GM23248 (cell line): ENCODE measurements at regions not wholly inside any gene's neighbourhood (a gene's known extent, or its start where the extent isn't known, plus 50 kb on each side); places are given as distances from the start of the nearest gene placed in this dataset.

Experiments used
- DNase-seq: peaks from one replicate; pipeline ENCODE4 v3.0.0-alpha.2; 2015
- H2AFZ ChIP-seq: fragments of 200-600 bp; sonication (generic); 2 replicates; pipeline ENCODE4 v1.6.1; 2016; ENCODE audit warnings: antibody characterized with exemption
- H3F3A ChIP-seq: fragments of 200-600 bp; sonication (generic); 2 replicates; pipeline ENCODE4 v1.6.1; 2016; ENCODE audit warnings: mild to moderate bottlenecking, antibody characterized with exemption, mixed run types; ENCODE audit not compliant: insufficient read depth
- H3K27ac ChIP-seq: fragments of 200-600 bp; sonication (generic); 2 replicates; pipeline ENCODE4 v1.5.1; 2016; ENCODE audit warnings: mild to moderate bottlenecking
- H3K27me3 ChIP-seq: fragments of 200-600 bp; sonication (generic); replicated peaks from 2 replicates; pipeline ENCODE4 v1.6.1; 2016; ENCODE audit warnings: mild to moderate bottlenecking; ENCODE audit not compliant: insufficient read depth
- H3K36me3 ChIP-seq: fragments of 200-600 bp; sonication (generic); 2 replicates; pipeline ENCODE4 v1.6.1; 2016; ENCODE audit warnings: low read depth, mild to moderate bottlenecking
- H3K4me1 ChIP-seq: fragments of 200-600 bp; sonication (generic); 2 replicates; pipeline ENCODE4 v1.6.1; 2016; ENCODE audit warnings: mild to moderate bottlenecking; ENCODE audit not compliant: insufficient read depth
- H3K4me2 ChIP-seq: fragments of 200-600 bp; sonication (generic); one replicate; pipeline ENCODE4 v1.6.1; 2016; ENCODE audit warnings: mild to moderate bottlenecking; ENCODE audit not compliant: unreplicated experiment
- H3K4me3 ChIP-seq: fragments of 200-600 bp; sonication (generic); 2 replicates; pipeline ENCODE4 v1.5.1; 2016; ENCODE audit warnings: mild to moderate bottlenecking
- H3K79me2 ChIP-seq: fragments of 200-600 bp; sonication (generic); 2 replicates; pipeline ENCODE4 v1.6.1; 2016; ENCODE audit warnings: mild to moderate bottlenecking; ENCODE audit not compliant: insufficient read depth
- H3K9ac ChIP-seq: fragments of 200-600 bp; sonication (generic); 2 replicates; pipeline ENCODE4 v1.6.1; 2016; ENCODE audit warnings: mild to moderate bottlenecking
- H3K9me2 ChIP-seq: fragments of 200-600 bp; sonication (generic); 2 replicates; pipeline ENCODE4 v1.6.1; 2016; ENCODE audit warnings: mixed run types, mild to moderate bottlenecking, moderate library complexity; ENCODE audit not compliant: insufficient read depth
- H3K9me3 ChIP-seq: fragments of 200-600 bp; sonication (generic); one replicate; pipeline ENCODE4 v1.6.1; 2017; ENCODE audit warnings: low read depth
- H4K20me1 ChIP-seq: fragments of 200-600 bp; sonication (generic); 2 replicates; pipeline ENCODE4 v1.6.0; 2016; ENCODE audit not compliant: insufficient read depth
- EZH2 ChIP-seq: fragments of 200-600 bp; sonication (generic); IDR thresholded peaks from 2 replicates; pipeline ENCODE4 v1.6.1; 2018; ENCODE audit warnings: antibody characterized with exemption, mild to moderate bottlenecking; ENCODE audit not compliant: insufficient read depth, poor library complexity, severe bottlenecking
- EZH2phosphoT487 ChIP-seq: fragments of 200-600 bp; sonication (generic); IDR thresholded peaks from 2 replicates; pipeline ENCODE4 v1.6.1; 2018; ENCODE audit warnings: antibody characterized with exemption, moderate library complexity, mild to moderate bottlenecking, low read depth; ENCODE audit not compliant: insufficient read depth
- WGBS, 2 experiments: methylation state at CpG; one replicate each; pipeline ENCODE4 v1.1.6; 2015 to 2017; ENCODE audit warnings: low lambda C conversion rate in 2 of 2, low coverage in 1 of 2; ENCODE audit errors: missing lambda C conversion rate in 2 of 2; 5-methylcytosine and 5-hydroxymethylcytosine counted together
- in situ Hi-C: fragments of 300-500 bp; cut with MboI; formaldehyde crosslinking; loops from 2 replicates; pipeline ENCODE4 v1.15.0; 2020

GRCh38 chr4:19819737-19820136 lies 432.0 kb upstream of the SLIT2 start:
- WGBS, 2 experiments, result 94 to 95% methylated on average over 1 of the region's 1 CpG
- H3K27ac ChIP-seq, result no peak overlapping the region
- no peaks in the 10 kb centered on the region for H3K9me3 ChIP-seq
- no peaks in the 10 kb centered on the region for H3K79me2 ChIP-seq
- H4K20me1 ChIP-seq, result no peaks in the 10 kb centered on the region
- no peak overlapping the region for H3K4me3 ChIP-seq
- in situ Hi-C loops, result no loop called here
- H3F3A ChIP-seq, result no peaks in the 10 kb centered on the region
- TF ChIP-seq EZH2phosphoT487 (no peak), EZH2 (no peak)
- H3K4me2 ChIP-seq, result no peak overlapping the region
- DNase-seq, result no peak
- H3K9ac ChIP-seq, result no peak overlapping the region
- no peaks in the 10 kb centered on the region for H3K4me1 ChIP-seq
- H3K27me3 ChIP-seq, result no peaks in the 10 kb centered on the region
- no peaks in the 10 kb centered on the region for H3K9me2 ChIP-seq
- no peaks in the 10 kb centered on the region for H3K36me3 ChIP-seq
- no peak overlapping the region for H2AFZ ChIP-seq

- no peaks in the 10 kb centered on the region for H3K79me2 ChIP-seq
- H3K4me3 ChIP-seq, result no peak overlapping the region
- H3F3A ChIP-seq, result peaks cover 12% of the 10 kb centered on the region; the same call in 1 of the 2 replicates
- H3K4me1 ChIP-seq, result peaks cover 36% of the 10 kb centered on the region
- H4K20me1 ChIP-seq, result no peaks in the 10 kb centered on the region
- 84 to 91% methylated on average over 1 of the region's 1 CpG for WGBS, 2 experiments
- DNase-seq, result no peak
- H3K36me3 ChIP-seq, result no peaks in the 10 kb centered on the region
- H3K9me3 ChIP-seq, result no peaks in the 10 kb centered on the region
- no peak overlapping the region for H3K9ac ChIP-seq
- no peak overlapping the region for H2AFZ ChIP-seq
- TF ChIP-seq EZH2phosphoT487 (no peak), EZH2 (no peak)
- no peaks in the 10 kb centered on the region for H3K27me3 ChIP-seq
- no peak overlapping the region for H3K4me2 ChIP-seq
- H3K9me2 ChIP-seq, result no peaks in the 10 kb centered on the region
- in situ Hi-C loops, result no loop called here
- no peak overlapping the region for H3K27ac ChIP-seq
Measured at GRCh38 chr4:19809989-19810388, 441.7 kb upstream of the SLIT2 start.

GRCh38 chr4:19807505-19807904 lies 444.2 kb upstream of the SLIT2 start:
- peak; percentile 93 for DNase-seq
- H3K4me2 ChIP-seq, result peak overlapping the region; percentile 68
- peaks cover 12% of the 10 kb centered on the region; the same call in 1 of the 2 replicates for H3F3A ChIP-seq
- H3K9me2 ChIP-seq, result no peaks in the 10 kb centered on the region
- no peak overlapping the region for H2AFZ ChIP-seq
- no peak for TF ChIP-seq EZH2phosphoT487
- no peak for TF ChIP-seq EZH2
- H3K9me3 ChIP-seq, result no peaks in the 10 kb centered on the region
- no peaks in the 10 kb centered on the region for H4K20me1 ChIP-seq
- peak overlapping the region; percentile 5; the same call in 1 of the 2 replicates for H3K4me3 ChIP-seq
- no peaks in the 10 kb centered on the region for H3K27me3 ChIP-seq
- H3K79me2 ChIP-seq, result no peaks in the 10 kb centered on the region
- peaks cover 44% of the 10 kb centered on the region for H3K4me1 ChIP-seq
- no peaks in the 10 kb centered on the region for H3K36me3 ChIP-seq
- peak overlapping the region; percentile 81 for H3K27ac ChIP-seq
- in situ Hi-C loops, result no loop called here
- 8 to 9% methylated on average over 2 of the region's 2 CpGs for WGBS, 2 experiments
- H3K9ac ChIP-seq, result peak overlapping the region; percentile 69

GRCh38 chr4:19806865-19807264 lies 444.8 kb upstream of the SLIT2 start:
- peak overlapping the region; percentile 14; the same call in 1 of the 2 replicates for H2AFZ ChIP-seq

More at GRCh38 chr4:19806865-19807264, 444.8 kb upstream of the SLIT2 start:
- Histone ChIP-seq H4K20me1 (no peaks in the 10 kb centered on the region), H3K9me3 (no peaks in the 10 kb centered on the region), H3K4me3 (no peak overlapping the region), H3K27me3 (no peaks in the 10 kb centered on the region), H3K27ac (peak overlapping the region; percentile 81), H3K4me2 (peak overlapping the region; percentile 68), H3K4me1 (peaks cover 41% of the 10 kb centered on the region), H3K9ac (peak overlapping the region; percentile 69), H3K36me3 (no peaks in the 10 kb centered on the region), H3F3A (peaks cover 12% of the 10 kb centered on the region; the same call in 1 of the 2 replicates), H3K79me2 (no peaks in the 10 kb centered on the region), H3K9me2 (no peaks in the 10 kb centered on the region)
- in situ Hi-C loops, result no loop called here
- TF ChIP-seq EZH2phosphoT487 (no peak), EZH2 (no peak)
- 37 to 50% methylated on average over 1 of the region's 1 CpG for WGBS, 2 experiments
- peak; percentile 41 for DNase-seq
